Breast epithelium (tissue), 4 donors: ENCODE measurements at regions not wholly inside any gene's neighbourhood (a gene's known extent, or its start where the extent isn't known, plus 50 kb on each side); places are given as distances from the start of the nearest gene placed in this dataset.

ENCODE experiments used
- DNase-seq, 2 donors: peaks; one replicate each; pipeline ENCODE4 v3.0.0-alpha.2; 2019; ENCODE audit warnings: low spot score in 2 of 2
- H3K27ac ChIP-seq, 2 donors: fragments of 200-600 bp; sonication (generic) in 1 of 2; one replicate each; pipeline ENCODE4 v1.5.1; 2016 to 2019; ENCODE audit warnings: mild to moderate bottlenecking in 1 of 2
- H3K27me3 ChIP-seq, 2 donors: fragments of 200-600 bp; sonication (generic) in 1 of 2; one replicate each; pipeline versions ENCODE4 v1.5.1 to v1.6.0; 2017 to 2019; ENCODE audit warnings: control low read depth in 1 of 2, mild to moderate bottlenecking in 1 of 2
- H3K36me3 ChIP-seq: fragments of 200-600 bp; one replicate; pipeline ENCODE4 v1.5.1; 2019
- H3K4me1 ChIP-seq, 2 donors: fragments of 200-600 bp; sonication (generic); one replicate each; pipeline ENCODE4 v1.5.1; 2016 to 2019; ENCODE audit warnings: control low read depth in 1 of 2
- H3K4me3 ChIP-seq, 3 donors: fragments of 200-600 bp; sonication (generic); 1 replicate in 2 of 3; 2 replicates in 1 of 3; pipeline ENCODE4 v1.5.1; 2016 to 2019; ENCODE audit warnings: mild to moderate bottlenecking in 3 of 3, moderate library complexity in 2 of 3
- H3K9me3 ChIP-seq, 2 donors: fragments of 200-600 bp; sonication (generic) in 1 of 2; one replicate each; pipeline ENCODE4 v1.5.1; 2016 to 2019; ENCODE audit warnings: control low read depth in 1 of 2
- POLR2A ChIP-seq: fragments of 450-650 bp; IDR thresholded peaks from one replicate; pipeline ENCODE4 v1.6.1; 2016; ENCODE audit warnings: antibody characterized with exemption, mild to moderate bottlenecking, moderate library complexity
- POLR2AphosphoS5 ChIP-seq, 3 donors: sonication (generic); formaldehyde crosslinking; IDR thresholded peaks; one replicate each; pipeline ENCODE4 v1.6.1; 2017; ENCODE audit warnings: antibody characterized with exemption in 3 of 3
- intact Hi-C: fragments of 100-400 bp; cut with DNase I; formaldehyde crosslinking; loops from one replicate; pipeline ENCODE4 v1.15.1; 2023; ENCODE audit warnings: low total_unique reads
- TF ChIP-seq, protein P1 (sequence below), 3 donors: fragments of 450-650 bp; IDR thresholded peaks; one replicate each; pipeline ENCODE4 v1.5.1; 2016 to 2017; ENCODE audit warnings: antibody characterized with exemption in 3 of 3, mild to moderate bottlenecking in 3 of 3, moderate library complexity in 3 of 3

DNA sequence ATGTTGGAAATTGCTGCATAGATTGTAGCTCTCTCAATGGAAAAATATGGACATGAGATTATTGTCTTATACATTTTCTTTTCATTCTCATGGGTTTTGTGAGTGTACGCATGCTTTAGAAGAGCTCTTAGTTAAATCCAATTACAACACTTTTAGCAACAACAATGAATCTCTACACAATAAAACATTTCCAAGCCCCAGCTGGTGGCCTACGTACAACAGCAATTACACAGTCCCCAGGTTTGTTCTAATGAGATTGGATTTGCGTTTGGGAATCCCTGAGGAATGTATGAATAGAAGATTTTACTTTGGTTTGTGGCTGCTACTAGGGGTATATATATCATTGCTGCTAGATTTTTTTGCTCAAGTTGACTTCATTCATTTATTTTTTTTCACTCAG, 98.6 kb downstream of the FHDC1 start:
- no peak for DNase-seq
- H3K9me3 ChIP-seq: no peaks in the 10 kb centered on the region
- TF ChIP-seq POLR2AphosphoS5 (IDR thresholded peaks at IDR 0.05) (no peak), POLR2A (no peak)
- TF ChIP-seq, protein P1, sequence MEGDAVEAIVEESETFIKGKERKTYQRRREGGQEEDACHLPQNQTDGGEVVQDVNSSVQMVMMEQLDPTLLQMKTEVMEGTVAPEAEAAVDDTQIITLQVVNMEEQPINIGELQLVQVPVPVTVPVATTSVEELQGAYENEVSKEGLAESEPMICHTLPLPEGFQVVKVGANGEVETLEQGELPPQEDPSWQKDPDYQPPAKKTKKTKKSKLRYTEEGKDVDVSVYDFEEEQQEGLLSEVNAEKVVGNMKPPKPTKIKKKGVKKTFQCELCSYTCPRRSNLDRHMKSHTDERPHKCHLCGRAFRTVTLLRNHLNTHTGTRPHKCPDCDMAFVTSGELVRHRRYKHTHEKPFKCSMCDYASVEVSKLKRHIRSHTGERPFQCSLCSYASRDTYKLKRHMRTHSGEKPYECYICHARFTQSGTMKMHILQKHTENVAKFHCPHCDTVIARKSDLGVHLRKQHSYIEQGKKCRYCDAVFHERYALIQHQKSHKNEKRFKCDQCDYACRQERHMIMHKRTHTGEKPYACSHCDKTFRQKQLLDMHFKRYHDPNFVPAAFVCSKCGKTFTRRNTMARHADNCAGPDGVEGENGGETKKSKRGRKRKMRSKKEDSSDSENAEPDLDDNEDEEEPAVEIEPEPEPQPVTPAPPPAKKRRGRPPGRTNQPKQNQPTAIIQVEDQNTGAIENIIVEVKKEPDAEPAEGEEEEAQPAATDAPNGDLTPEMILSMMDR (IDR thresholded peaks at IDR 0.05): no peak

GRCh38 chr4:153036931-153037482, 100.9 kb downstream of the FHDC1 start:
- intact Hi-C loops: no loop called here
- Histone ChIP-seq H3K4me3 (no peak overlapping the region), H3K9me3 (no peaks in the 10 kb centered on the region), H3K36me3 (no peaks in the 10 kb centered on the region), H3K27ac (no peak overlapping the region), H3K4me1 (no peaks in the 10 kb centered on the region), H3K27me3 (no peaks in the 10 kb centered on the region)
- DNase-seq: no peak
- TF ChIP-seq, protein P1 (IDR thresholded peaks at IDR 0.05): no peak
- TF ChIP-seq POLR2A: no peak
- no peak for TF ChIP-seq POLR2AphosphoS5 (IDR thresholded peaks at IDR 0.05)

More for the DNA sequence above, 98.6 kb downstream of the FHDC1 start:
- intact Hi-C loops: no loop called here
- H3K36me3 ChIP-seq: no peaks in the 10 kb centered on the region
- H3K27ac ChIP-seq: no peak overlapping the region
- no peaks in the 10 kb centered on the region for H3K4me1 ChIP-seq
- H3K4me3 ChIP-seq: no peak overlapping the region
- no peaks in the 10 kb centered on the region for H3K27me3 ChIP-seq

DNA sequence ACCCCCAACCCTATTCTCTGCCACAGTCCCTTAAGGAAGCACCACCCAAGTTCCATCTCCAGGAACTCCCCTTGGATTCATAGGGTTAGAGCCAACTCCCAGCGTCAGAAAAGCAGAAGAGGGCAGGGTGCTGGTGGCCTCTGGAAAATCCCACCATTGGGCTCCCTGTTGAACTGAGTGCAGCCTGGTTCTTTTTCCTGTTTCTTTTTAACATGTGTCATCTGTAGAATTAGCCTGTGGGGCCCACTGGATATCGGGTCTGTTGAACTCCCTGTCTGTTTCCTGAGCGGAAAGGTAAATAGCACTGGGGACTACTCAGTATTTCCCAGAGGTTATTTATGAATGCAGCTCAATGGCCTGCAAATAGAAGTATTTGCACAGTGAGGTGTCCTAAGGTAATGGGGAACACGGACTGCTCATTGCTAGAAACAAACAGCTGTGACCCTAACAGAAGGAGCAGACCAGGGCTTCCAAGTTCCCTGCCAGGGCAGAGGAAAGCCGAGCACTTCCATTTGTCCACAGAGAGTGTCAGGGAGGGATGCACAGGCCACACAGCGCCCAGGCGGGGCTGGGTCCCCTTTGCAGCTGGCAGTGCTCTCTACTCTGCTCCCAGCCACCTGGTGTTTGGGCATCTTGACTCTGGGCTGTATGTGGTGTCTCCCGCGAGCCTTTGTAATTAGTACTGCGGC, 102.6 kb downstream of the FHDC1 start:
- Histone ChIP-seq H3K27ac (no peak overlapping the region), H3K36me3 (no peaks in the 10 kb centered on the region), H3K9me3 (no peaks in the 10 kb centered on the region), H3K4me1 (no peaks in the 10 kb centered on the region), H3K27me3 (no peaks in the 10 kb centered on the region), H3K4me3 (no peak overlapping the region)
- TF ChIP-seq POLR2AphosphoS5 (IDR thresholded peaks at IDR 0.05): no peak
- TF ChIP-seq, protein P1 (IDR thresholded peaks at IDR 0.05): no peak
- no peak for TF ChIP-seq POLR2A
- no peak for DNase-seq
- intact Hi-C loops: no loop called here

- no peak overlapping the region for H3K4me3 ChIP-seq
- DNase-seq: no peak
- no peaks in the 10 kb centered on the region for H3K27me3 ChIP-seq
- H3K36me3 ChIP-seq: no peaks in the 10 kb centered on the region
- no peaks in the 10 kb centered on the region for H3K9me3 ChIP-seq
- H3K4me1 ChIP-seq: no peaks in the 10 kb centered on the region
- no peak for TF ChIP-seq POLR2A
- no peak for TF ChIP-seq POLR2AphosphoS5 (IDR thresholded peaks at IDR 0.05)
- TF ChIP-seq, protein P1 (IDR thresholded peaks at IDR 0.05): no peak
- H3K27ac ChIP-seq: no peak overlapping the region
- intact Hi-C loops: no loop called here
These were observed 103.5 kb downstream of the FHDC1 start for GRCh38 chr4:153039542-153040185.

DNA sequence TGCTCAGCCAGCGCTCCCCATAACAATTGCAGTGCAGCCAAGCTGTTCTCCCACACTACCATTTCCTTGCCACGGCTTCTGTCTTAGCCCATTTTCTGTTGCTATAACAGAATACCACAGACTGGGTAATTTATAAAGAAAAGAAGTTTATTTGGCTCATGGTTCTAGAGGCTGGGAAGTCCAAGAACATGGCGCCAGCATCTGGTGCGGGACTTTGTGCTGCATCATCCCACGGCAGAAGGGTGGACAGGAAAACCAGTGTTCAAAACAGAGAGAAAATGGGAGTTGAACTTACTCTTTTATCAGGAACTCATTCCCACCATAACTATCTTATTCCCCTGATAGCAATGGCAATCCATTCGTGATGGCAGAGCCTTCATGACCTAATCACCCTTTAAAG, 104.6 kb downstream of the FHDC1 start:
- no peak for DNase-seq
- H3K4me1 ChIP-seq: no peaks in the 10 kb centered on the region
- no peaks in the 10 kb centered on the region for H3K27me3 ChIP-seq
- H3K4me3 ChIP-seq: no peak overlapping the region
- H3K36me3 ChIP-seq: no peaks in the 10 kb centered on the region
- intact Hi-C loops: no loop called here
- no peak overlapping the region for H3K27ac ChIP-seq
- H3K9me3 ChIP-seq: no peaks in the 10 kb centered on the region
- TF ChIP-seq POLR2A (no peak), POLR2AphosphoS5 (IDR thresholded peaks at IDR 0.05) (no peak)
- TF ChIP-seq, protein P1 (IDR thresholded peaks at IDR 0.05): no peak
